HepG2 (cell line): ENCODE measurements at regions not wholly inside any gene's neighbourhood (a gene's known extent, or its start where the extent isn't known, plus 50 kb on each side); places are given as distances from the start of the nearest gene placed in this dataset.

Experiments
- ATAC-seq: fragments of 200-7000 bp; cut with Tn5 transposase; 3 replicates; pipeline ENCODE4 v1.9.1; 2020; ENCODE audit warnings: mild to moderate bottlenecking, moderate library complexity
- BruUV-seq: library from RNA; stranded (reverse); fragments of 400-500 nt; replicated peaks from 2 replicates; lab custom pipeline; 2021; lab: Mats Ljungman, UMichigan
- CTCF ChIA-PET: fragments of 300-600 bp; formaldehyde crosslinking; extraction: SDS; loops from one replicate; lab custom pipeline; 2021; ENCODE audit warnings: low total read pairs, inconsistent platforms, low intra/inter-chr PET ratio; lab: Yijun Ruan, JAX
- POLR2A ChIA-PET: fragments of 350-600 bp; sonication (Branson Sonifier 250); formaldehyde crosslinking; loops from one replicate; lab custom pipeline; 2020; ENCODE audit warnings: antibody characterized with exemption, inconsistent platforms; lab: Yijun Ruan, JAX
- DNase-seq: peaks from one replicate; pipeline ENCODE4 v3.0.0-alpha.2; 2015; ENCODE audit warnings: low spot score
- FAIRE-seq: peaks from 3 replicates; lab custom pipeline; 2011; peaks lifted over from hg19 to GRCh38; lab: Jason Lieb, UNC
- H2AFZ ChIP-seq: one replicate; pipeline ENCODE4 v1.6.1; 2011; ENCODE audit warnings: low read length, inconsistent platforms
- H3K27ac ChIP-seq: fragments of 300-600 bp; 3 replicates; pipeline ENCODE4 v1.8.0; 2011; ENCODE audit warnings: mixed run types, mild to moderate bottlenecking, mixed read lengths, low read length, inconsistent platforms; ENCODE audit not compliant: insufficient read depth; ENCODE audit errors: extremely low read length
- H3K27me3 ChIP-seq, 2 experiments: fragments of 200-600 bp in 1 of 2; 2 replicates in 1 of 2; 3 replicates in 1 of 2; pipeline versions ENCODE4 v1.6.0 to v1.8.0; 2011; ENCODE audit warnings: low read length in 2 of 2, mild to moderate bottlenecking in 2 of 2, moderate library complexity in 2 of 2, inconsistent platforms in 1 of 2; ENCODE audit not compliant: insufficient read depth in 2 of 2, control insufficient read depth in 1 of 2
- H3K36me3 ChIP-seq, 2 experiments: fragments of 200-600 bp in 1 of 2; replicated peaks in 1 of 2; 2 replicates in 1 of 2; 3 replicates in 1 of 2; pipeline versions ENCODE4 v1.5.1 to v1.8.0; 2011; ENCODE audit warnings: low read length in 2 of 2, inconsistent platforms in 1 of 2; ENCODE audit not compliant: insufficient read depth in 2 of 2, control insufficient read depth in 1 of 2
- H3K4me1 ChIP-seq: 2 replicates; pipeline ENCODE4 v1.5.1; 2012; ENCODE audit warnings: low read length, inconsistent platforms; ENCODE audit not compliant: insufficient read depth
- H3K4me2 ChIP-seq: 2 replicates; pipeline ENCODE4 v1.6.0; 2011; ENCODE audit warnings: low read depth, low read length, inconsistent platforms
- H3K4me3 ChIP-seq, 3 experiments: fragments of 200-600 bp in 1 of 3; sonication (generic), shearing (Covaris generic) in 1 of 3; replicated peaks in 1 of 3; 2 replicates each; pipeline ENCODE4 v1.5.1; 2011 to 2016; ENCODE audit warnings: low read length in 3 of 3, inconsistent platforms in 2 of 3, low read depth in 2 of 3, mild to moderate bottlenecking in 2 of 3, control low read depth in 1 of 3, mixed read lengths in 1 of 3; ENCODE audit not compliant: insufficient read depth in 1 of 3
- H3K79me2 ChIP-seq: one replicate; pipeline ENCODE4 v1.6.1; 2011; ENCODE audit warnings: low read length, inconsistent platforms; ENCODE audit not compliant: insufficient read depth
- H3K9ac ChIP-seq: 2 replicates; pipeline ENCODE4 v1.6.0; 2011; ENCODE audit warnings: mild to moderate bottlenecking, low read depth, low read length, inconsistent platforms; ENCODE audit not compliant: insufficient read depth
- H3K9me3 ChIP-seq: 2 replicates; pipeline ENCODE4 v1.5.1; 2012; ENCODE audit warnings: mild to moderate bottlenecking, low read length
- H4K20me1 ChIP-seq: 2 replicates; pipeline ENCODE4 v1.6.0; 2011; ENCODE audit warnings: inconsistent platforms, mild to moderate bottlenecking, low read length, moderate library complexity; ENCODE audit not compliant: insufficient read depth
- CEBPB ChIP-seq: IDR thresholded peaks from 2 replicates; pipeline ENCODE4 v1.6.1; 2011; ENCODE audit warnings: low read depth, low read length, improper control_type of control experiment, borderline replicate concordance
- CHD2 ChIP-seq: IDR thresholded peaks from 2 replicates; pipeline ENCODE4 v1.6.1; 2011; ENCODE audit warnings: low read depth, low read length, improper control_type of control experiment
- FLYWCH1 ChIP-seq: sonication (generic); formaldehyde crosslinking; IDR thresholded peaks from 2 replicates; pipeline ENCODE4 v1.8.1; 2023; ENCODE audit warnings: mild to moderate bottlenecking, missing genetic modification reagents
- HDAC1 ChIP-seq: sonication (generic); formaldehyde crosslinking; IDR thresholded peaks from 2 replicates; pipeline ENCODE4 v1.5.1; 2020; ENCODE audit warnings: mild to moderate bottlenecking, missing genetic modification reagents
- HOXA3 ChIP-seq: sonication (generic); formaldehyde crosslinking; IDR thresholded peaks from 2 replicates; pipeline ENCODE4 v1.5.0; 2020; ENCODE audit warnings: missing genetic modification reagents
- KDM3A ChIP-seq: IDR thresholded peaks from 2 replicates; pipeline ENCODE4 v1.6.1; 2018; ENCODE audit warnings: low read depth, missing compliant biosample characterization
- MATR3 ChIP-seq: sonication (generic); formaldehyde crosslinking; IDR thresholded peaks from 2 replicates; pipeline ENCODE4 v1.4.0; 2020; ENCODE audit warnings: missing genetic modification reagents
- SMAD3 ChIP-seq: sonication (generic); formaldehyde crosslinking; IDR thresholded peaks from 2 replicates; pipeline ENCODE4 v1.4.0; 2020; ENCODE audit warnings: missing genetic modification reagents
- STAG1 ChIP-seq: sonication (generic); formaldehyde crosslinking; IDR thresholded peaks from 2 replicates; pipeline ENCODE4 v1.4.0; 2020; ENCODE audit warnings: missing genetic modification reagents
- ZBTB3 ChIP-seq: sonication (generic); formaldehyde crosslinking; IDR thresholded peaks from 2 replicates; pipeline ENCODE4 v1.4.0; 2020; ENCODE audit warnings: low read depth, mild to moderate bottlenecking, moderate library complexity, missing genetic modification reagents, borderline replicate concordance
- ZNF572 ChIP-seq: sonication (generic); formaldehyde crosslinking; IDR thresholded peaks from 2 replicates; pipeline ENCODE4 v1.5.1; 2020; ENCODE audit warnings: mild to moderate bottlenecking, missing genetic modification reagents
- ZNF746 ChIP-seq: sonication (generic); formaldehyde crosslinking; IDR thresholded peaks from 2 replicates; pipeline ENCODE4 v1.8.0; 2022; ENCODE audit warnings: mild to moderate bottlenecking, missing genetic modification reagents
- ZSCAN12 ChIP-seq: sonication (generic); formaldehyde crosslinking; IDR thresholded peaks from 2 replicates; pipeline ENCODE4 v1.9.0; 2021; ENCODE audit warnings: mild to moderate bottlenecking, missing genetic modification reagents
- WGBS: methylation state at CpG from one replicate; pipeline ENCODE4 v1.1.6; 2017; ENCODE audit warnings: low lambda C conversion rate; 5-methylcytosine and 5-hydroxymethylcytosine counted together
- in situ Hi-C: cut with HindIII; loops from 2 replicates; pipeline ENCODE4 v1.10.0; 2017; ENCODE audit warnings: low pct_unique_long_range_greater_than_20kb; ENCODE audit not compliant: extremely low pct_ligation_motif_present
- intact Hi-C: fragments of 100-400 bp; cut with micrococcal nuclease; formaldehyde crosslinking; loops from one replicate; pipeline ENCODE4 v1.10.0; 2022; ENCODE audit not compliant: unreplicated experiment
- TF ChIP-seq, protein P1 (sequence below): sonication (generic); formaldehyde crosslinking; conservative IDR thresholded peaks from 2 replicates; pipeline ENCODE4 v1.4.0; 2020; ENCODE audit warnings: mild to moderate bottlenecking, missing genetic modification reagents, moderate library complexity
- TF ChIP-seq, protein P2 (sequence below): sonication (generic); formaldehyde crosslinking; IDR thresholded peaks from 2 replicates; pipeline ENCODE4 v1.4.0; 2020; ENCODE audit warnings: low read depth, mild to moderate bottlenecking, missing genetic modification reagents

DNA sequence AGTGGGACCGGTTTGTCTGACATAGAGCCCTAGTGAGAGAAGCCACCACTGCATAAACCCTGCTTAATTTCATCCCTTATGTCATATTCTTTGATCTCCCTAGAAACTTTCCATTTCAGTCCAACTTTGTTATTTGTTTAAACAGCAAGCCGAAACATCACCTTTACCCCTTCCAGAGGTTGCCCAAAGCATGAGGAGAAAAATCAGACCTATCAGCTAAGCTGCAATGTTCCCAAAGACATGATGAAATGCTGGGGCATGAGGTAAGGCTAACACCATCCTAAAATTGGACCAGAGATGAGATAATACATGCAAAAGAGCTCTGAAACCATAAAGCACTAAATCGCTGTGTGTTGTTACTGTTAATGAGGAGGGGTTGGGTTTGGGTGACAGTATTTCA lies 447.9 kb upstream of the ACVR2A start:
- no peaks in the 10 kb centered on the region for H4K20me1 ChIP-seq
- no peaks in the 10 kb centered on the region for H3K9me3 ChIP-seq
- ATAC-seq (no peak), DNase-seq (no peak), FAIRE-seq (no peak)
- no peaks in the 10 kb centered on the region for H3K36me3 ChIP-seq
- H3K27ac ChIP-seq, result no peak overlapping the region
- POLR2A ChIA-PET, result no interaction called here
- no peak overlapping the region for H3K9ac ChIP-seq
- intact Hi-C loops (no loop called here), in situ Hi-C loops (loop anchor here (25.0 kb wide), 1 partner anchor 515 kb away; no protein-coding TSS in a partner anchor)
- H3K27me3 ChIP-seq, result no peaks in the 10 kb centered on the region
- H3K4me3 ChIP-seq, result no peak overlapping the region
- no peak overlapping the region for H2AFZ ChIP-seq
- CTCF ChIA-PET, result no interaction called here
- TF ChIP-seq CHD2 (no peak), SMAD3 (CRISPR knock-in tag) (no peak), ZNF572 (CRISPR knock-in tag) (no peak), MATR3 (CRISPR knock-in tag) (no peak), CEBPB (no peak), STAG1 (no peak), FLYWCH1 (CRISPR knock-in tag) (no peak), HOXA3 (no peak), ZBTB3 (CRISPR knock-in tag) (no peak), KDM3A (no peak), HDAC1 (no peak), ZNF746 (CRISPR knock-in tag) (no peak), ZSCAN12 (CRISPR knock-in tag) (no peak)
- TF ChIP-seq, protein P1, sequence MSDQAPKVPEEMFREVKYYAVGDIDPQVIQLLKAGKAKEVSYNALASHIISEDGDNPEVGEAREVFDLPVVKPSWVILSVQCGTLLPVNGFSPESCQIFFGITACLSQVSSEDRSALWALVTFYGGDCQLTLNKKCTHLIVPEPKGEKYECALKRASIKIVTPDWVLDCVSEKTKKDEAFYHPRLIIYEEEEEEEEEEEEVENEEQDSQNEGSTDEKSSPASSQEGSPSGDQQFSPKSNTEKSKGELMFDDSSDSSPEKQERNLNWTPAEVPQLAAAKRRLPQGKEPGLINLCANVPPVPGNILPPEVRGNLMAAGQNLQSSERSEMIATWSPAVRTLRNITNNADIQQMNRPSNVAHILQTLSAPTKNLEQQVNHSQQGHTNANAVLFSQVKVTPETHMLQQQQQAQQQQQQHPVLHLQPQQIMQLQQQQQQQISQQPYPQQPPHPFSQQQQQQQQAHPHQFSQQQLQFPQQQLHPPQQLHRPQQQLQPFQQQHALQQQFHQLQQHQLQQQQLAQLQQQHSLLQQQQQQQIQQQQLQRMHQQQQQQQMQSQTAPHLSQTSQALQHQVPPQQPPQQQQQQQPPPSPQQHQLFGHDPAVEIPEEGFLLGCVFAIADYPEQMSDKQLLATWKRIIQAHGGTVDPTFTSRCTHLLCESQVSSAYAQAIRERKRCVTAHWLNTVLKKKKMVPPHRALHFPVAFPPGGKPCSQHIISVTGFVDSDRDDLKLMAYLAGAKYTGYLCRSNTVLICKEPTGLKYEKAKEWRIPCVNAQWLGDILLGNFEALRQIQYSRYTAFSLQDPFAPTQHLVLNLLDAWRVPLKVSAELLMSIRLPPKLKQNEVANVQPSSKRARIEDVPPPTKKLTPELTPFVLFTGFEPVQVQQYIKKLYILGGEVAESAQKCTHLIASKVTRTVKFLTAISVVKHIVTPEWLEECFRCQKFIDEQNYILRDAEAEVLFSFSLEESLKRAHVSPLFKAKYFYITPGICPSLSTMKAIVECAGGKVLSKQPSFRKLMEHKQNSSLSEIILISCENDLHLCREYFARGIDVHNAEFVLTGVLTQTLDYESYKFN (CRISPR knock-in tag), result no peak
- TF ChIP-seq, protein P2, sequence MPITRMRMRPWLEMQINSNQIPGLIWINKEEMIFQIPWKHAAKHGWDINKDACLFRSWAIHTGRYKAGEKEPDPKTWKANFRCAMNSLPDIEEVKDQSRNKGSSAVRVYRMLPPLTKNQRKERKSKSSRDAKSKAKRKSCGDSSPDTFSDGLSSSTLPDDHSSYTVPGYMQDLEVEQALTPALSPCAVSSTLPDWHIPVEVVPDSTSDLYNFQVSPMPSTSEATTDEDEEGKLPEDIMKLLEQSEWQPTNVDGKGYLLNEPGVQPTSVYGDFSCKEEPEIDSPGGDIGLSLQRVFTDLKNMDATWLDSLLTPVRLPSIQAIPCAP (CRISPR knock-in tag), result no peak
- WGBS, result 8% methylated on average over 3 of the region's 3 CpGs
- no peak overlapping the region for H3K4me2 ChIP-seq
- no peaks in the 10 kb centered on the region for H3K79me2 ChIP-seq
- H3K4me1 ChIP-seq, result no peaks in the 10 kb centered on the region
- no TSS peak for BruUV-seq
